Peyer's patch (tissue), 4 donors: ENCODE measurements at regions not wholly inside any gene's neighbourhood (a gene's known extent, or its start where the extent isn't known, plus 50 kb on each side); places are given as distances from the start of the nearest gene placed in this dataset.

Experiments
- POLR2A ChIP-seq, 2 donors: fragments of 450-650 bp; IDR thresholded peaks; one replicate each; pipeline ENCODE4 v1.5.1; 2017; ENCODE audit warnings: antibody characterized with exemption in 2 of 2, mild to moderate bottlenecking in 2 of 2, moderate library complexity in 2 of 2
- TF ChIP-seq, protein P1 (sequence below), 6 experiments: fragments of 450-650 bp in 4 of 6; fragments of 200-600 bp in 2 of 6; sonication (generic) in 1 of 6; IDR thresholded peaks; one replicate each; pipeline ENCODE4 v1.5.1; 2017 to 2019; ENCODE audit warnings: antibody characterized with exemption in 6 of 6, mild to moderate bottlenecking in 3 of 6, moderate library complexity in 1 of 6

DNA sequence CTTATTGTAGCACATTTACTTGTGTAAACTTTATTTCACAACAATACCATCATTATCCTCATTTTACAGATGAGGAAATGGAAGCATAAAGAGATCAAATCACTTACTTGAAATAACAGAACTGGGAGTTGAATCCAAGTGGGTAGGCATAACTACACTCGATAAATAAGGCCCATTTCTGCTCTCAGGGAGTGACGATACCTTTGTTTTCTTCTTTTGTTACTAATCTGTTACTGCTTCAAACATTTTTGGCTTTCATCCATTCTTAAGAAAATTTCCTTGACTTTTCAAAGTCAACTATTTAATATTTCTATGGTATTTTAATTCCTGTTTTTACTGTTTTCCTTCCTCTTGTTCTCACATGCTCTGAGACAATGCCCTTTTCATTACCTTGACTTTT, 201.6 kb downstream of the ATP23 start:
- TF ChIP-seq, protein P1, sequence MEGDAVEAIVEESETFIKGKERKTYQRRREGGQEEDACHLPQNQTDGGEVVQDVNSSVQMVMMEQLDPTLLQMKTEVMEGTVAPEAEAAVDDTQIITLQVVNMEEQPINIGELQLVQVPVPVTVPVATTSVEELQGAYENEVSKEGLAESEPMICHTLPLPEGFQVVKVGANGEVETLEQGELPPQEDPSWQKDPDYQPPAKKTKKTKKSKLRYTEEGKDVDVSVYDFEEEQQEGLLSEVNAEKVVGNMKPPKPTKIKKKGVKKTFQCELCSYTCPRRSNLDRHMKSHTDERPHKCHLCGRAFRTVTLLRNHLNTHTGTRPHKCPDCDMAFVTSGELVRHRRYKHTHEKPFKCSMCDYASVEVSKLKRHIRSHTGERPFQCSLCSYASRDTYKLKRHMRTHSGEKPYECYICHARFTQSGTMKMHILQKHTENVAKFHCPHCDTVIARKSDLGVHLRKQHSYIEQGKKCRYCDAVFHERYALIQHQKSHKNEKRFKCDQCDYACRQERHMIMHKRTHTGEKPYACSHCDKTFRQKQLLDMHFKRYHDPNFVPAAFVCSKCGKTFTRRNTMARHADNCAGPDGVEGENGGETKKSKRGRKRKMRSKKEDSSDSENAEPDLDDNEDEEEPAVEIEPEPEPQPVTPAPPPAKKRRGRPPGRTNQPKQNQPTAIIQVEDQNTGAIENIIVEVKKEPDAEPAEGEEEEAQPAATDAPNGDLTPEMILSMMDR (IDR thresholded peaks at IDR 0.05): no peak
- TF ChIP-seq POLR2A (IDR thresholded peaks at IDR 0.05): no peak
